Keratinocyte (primary cell): ENCODE measurements at regions not wholly inside any gene's neighbourhood (a gene's known extent, or its start where the extent isn't known, plus 50 kb on each side); places are given as distances from the start of the nearest gene placed in this dataset.

Experiments used
- DNase-seq: peaks from one replicate; pipeline ENCODE4 v3.0.0-alpha.2; 2011; ENCODE audit warnings: low read depth, missing footprints, low spot score
- FAIRE-seq: peaks from 2 replicates; lab custom pipeline; 2011; peaks lifted over from hg19 to GRCh38; lab: Jason Lieb, UNC
- H2AFZ ChIP-seq: 2 replicates; pipeline ENCODE4 v1.6.0; 2012; ENCODE audit warnings: low read length, control low read depth, inconsistent platforms; ENCODE audit not compliant: control insufficient read depth
- H3K27ac ChIP-seq: 2 replicates; pipeline ENCODE4 v1.5.1; 2011; ENCODE audit warnings: low read length; ENCODE audit not compliant: control insufficient read depth, insufficient read depth
- H3K27me3 ChIP-seq: 3 replicates; pipeline ENCODE4 v1.6.0; 2011; ENCODE audit warnings: low read length; ENCODE audit not compliant: control insufficient read depth, insufficient read depth; ENCODE audit errors: extremely low read depth
- H3K36me3 ChIP-seq, 2 experiments: 2 replicates in 1 of 2; 3 replicates in 1 of 2; pipeline ENCODE4 v1.5.1; 2011; ENCODE audit warnings: low read length in 2 of 2, mild to moderate bottlenecking in 1 of 2; ENCODE audit not compliant: control insufficient read depth in 2 of 2, insufficient read depth in 2 of 2; ENCODE audit errors: extremely low read depth in 1 of 2
- H3K4me1 ChIP-seq: 3 replicates; pipeline ENCODE4 v1.5.1; 2011; ENCODE audit warnings: low read length; ENCODE audit not compliant: control insufficient read depth, insufficient read depth; ENCODE audit errors: extremely low read depth
- H3K4me2 ChIP-seq: 3 replicates; pipeline ENCODE4 v1.6.0; 2011; ENCODE audit warnings: low read depth, low read length; ENCODE audit not compliant: control insufficient read depth, insufficient read depth; ENCODE audit errors: extremely low read depth
- H3K4me3 ChIP-seq, 3 experiments: fragments of 200-600 bp in 1 of 3; sonication (generic) in 1 of 3; 2 replicates in 2 of 3; 3 replicates in 1 of 3; pipeline ENCODE4 v1.5.1; 2011 to 2016; ENCODE audit warnings: low read length in 3 of 3, mild to moderate bottlenecking in 3 of 3, control low read depth in 2 of 3, inconsistent platforms in 1 of 3, low read depth in 1 of 3, mixed read lengths in 1 of 3, mixed run types in 1 of 3, moderate library complexity in 1 of 3; ENCODE audit not compliant: control insufficient read depth in 2 of 3, insufficient read depth in 2 of 3; ENCODE audit errors: extremely low read depth in 1 of 3
- H3K79me2 ChIP-seq: 2 replicates; pipeline ENCODE4 v1.6.0; 2012; ENCODE audit warnings: low read length; ENCODE audit not compliant: control insufficient read depth, insufficient read depth
- H3K9ac ChIP-seq: 3 replicates; pipeline ENCODE4 v1.6.0; 2011; ENCODE audit warnings: low read length; ENCODE audit not compliant: control insufficient read depth, insufficient read depth; ENCODE audit errors: extremely low read depth
- H3K9me1 ChIP-seq: 3 replicates; pipeline ENCODE4 v1.6.0; 2011; ENCODE audit warnings: low read length; ENCODE audit not compliant: control insufficient read depth, insufficient read depth; ENCODE audit errors: extremely low read depth
- H3K9me3 ChIP-seq: 2 replicates; pipeline ENCODE4 v1.5.1; 2012; ENCODE audit warnings: low read depth, low read length; ENCODE audit not compliant: control insufficient read depth
- H4K20me1 ChIP-seq: 3 replicates; pipeline ENCODE4 v1.6.0; 2011; ENCODE audit warnings: low read length; ENCODE audit not compliant: control insufficient read depth, insufficient read depth; ENCODE audit errors: extremely low read depth
- EZH2 ChIP-seq: IDR thresholded peaks from one replicate; pipeline ENCODE4 v1.6.1; 2012; ENCODE audit warnings: inconsistent platforms, mild to moderate bottlenecking, low read length, moderate library complexity
- dilution Hi-C: fragments of 300-500 bp; cut with MboI; formaldehyde crosslinking; loops from one replicate; pipeline ENCODE4 v1.7.0; 2020; ENCODE audit warnings: low sequenced_read_pairs; ENCODE audit not compliant: extremely low pct_ligation_motif_present
- TF ChIP-seq, protein P1 (sequence below), 3 experiments: IDR thresholded peaks in 1 of 3; conservative IDR thresholded peaks in 1 of 3; optimal IDR thresholded peaks in 1 of 3; 2 replicates in 2 of 3; 3 replicates in 1 of 3; pipeline versions ENCODE3 to v1.5.1; 2011; ENCODE audit warnings: low read length in 3 of 3, mild to moderate bottlenecking in 3 of 3, moderate library complexity in 2 of 3, control low read depth in 1 of 3, inconsistent platforms in 1 of 3; ENCODE audit not compliant: insufficient read depth in 2 of 3; ENCODE audit errors: extremely low read depth in 1 of 3

DNA sequence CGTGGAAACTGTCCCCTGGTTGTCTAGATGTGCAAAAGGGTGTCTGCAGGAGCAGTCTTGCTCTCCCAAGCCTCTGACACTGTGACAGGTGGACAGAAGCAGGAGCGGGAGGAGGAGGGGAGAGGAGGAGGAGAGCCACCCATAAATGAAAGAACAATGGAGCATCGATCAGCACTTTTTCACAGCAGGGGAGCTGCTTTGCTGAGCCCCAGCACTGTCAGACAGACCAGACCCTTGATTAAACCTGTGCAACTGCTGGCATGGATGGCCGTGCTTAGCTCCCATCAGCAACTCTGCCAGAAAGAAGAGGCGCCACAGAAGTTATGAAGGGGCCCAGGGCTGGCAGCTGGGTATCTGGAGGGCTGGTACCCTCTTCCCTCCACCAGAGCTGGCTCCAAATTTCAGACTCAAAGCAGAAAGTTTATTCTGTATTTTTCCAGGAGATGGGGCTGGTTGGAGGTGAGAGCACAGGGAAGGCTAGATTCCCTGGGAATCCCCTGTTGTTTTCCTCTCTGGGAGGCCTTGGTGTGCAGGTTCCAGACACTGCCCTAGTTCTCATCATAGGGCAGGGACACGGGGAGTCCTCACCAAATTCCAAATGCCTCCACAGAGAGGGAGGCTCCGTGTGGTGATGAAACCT, 1192.2 kb downstream of the UQCRFS1 start:
- Histone ChIP-seq H3K4me1 (no peaks in the 10 kb centered on the region), H3K4me2 (no peak overlapping the region), H3K36me3 (no peaks in the 10 kb centered on the region), H3K27me3 (no peaks in the 10 kb centered on the region), H3K4me3 (no peak overlapping the region), H3K27ac (no peak overlapping the region), H3K9me1 (no peaks in the 10 kb centered on the region), H3K9me3 (no peaks in the 10 kb centered on the region), H3K79me2 (no peaks in the 10 kb centered on the region), H3K9ac (no peak overlapping the region), H4K20me1 (no peaks in the 10 kb centered on the region), H2AFZ (no peak overlapping the region)
- no peak for TF ChIP-seq EZH2
- TF ChIP-seq, protein P1, sequence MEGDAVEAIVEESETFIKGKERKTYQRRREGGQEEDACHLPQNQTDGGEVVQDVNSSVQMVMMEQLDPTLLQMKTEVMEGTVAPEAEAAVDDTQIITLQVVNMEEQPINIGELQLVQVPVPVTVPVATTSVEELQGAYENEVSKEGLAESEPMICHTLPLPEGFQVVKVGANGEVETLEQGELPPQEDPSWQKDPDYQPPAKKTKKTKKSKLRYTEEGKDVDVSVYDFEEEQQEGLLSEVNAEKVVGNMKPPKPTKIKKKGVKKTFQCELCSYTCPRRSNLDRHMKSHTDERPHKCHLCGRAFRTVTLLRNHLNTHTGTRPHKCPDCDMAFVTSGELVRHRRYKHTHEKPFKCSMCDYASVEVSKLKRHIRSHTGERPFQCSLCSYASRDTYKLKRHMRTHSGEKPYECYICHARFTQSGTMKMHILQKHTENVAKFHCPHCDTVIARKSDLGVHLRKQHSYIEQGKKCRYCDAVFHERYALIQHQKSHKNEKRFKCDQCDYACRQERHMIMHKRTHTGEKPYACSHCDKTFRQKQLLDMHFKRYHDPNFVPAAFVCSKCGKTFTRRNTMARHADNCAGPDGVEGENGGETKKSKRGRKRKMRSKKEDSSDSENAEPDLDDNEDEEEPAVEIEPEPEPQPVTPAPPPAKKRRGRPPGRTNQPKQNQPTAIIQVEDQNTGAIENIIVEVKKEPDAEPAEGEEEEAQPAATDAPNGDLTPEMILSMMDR (optimal IDR thresholded peaks at IDR 0.05 in 1 of 3, IDR thresholded peaks at IDR 0.05 in 1 of 3, conservative IDR thresholded peaks at IDR 0.05 in 1 of 3; ENCODE audit: extremely low read depth in 1 of 3, insufficient read depth in 2 of 3, low read length in 3 of 3) = no peak
- no peak for FAIRE-seq
- DNase-seq = no peak
- dilution Hi-C loops = no loop called here

DNA sequence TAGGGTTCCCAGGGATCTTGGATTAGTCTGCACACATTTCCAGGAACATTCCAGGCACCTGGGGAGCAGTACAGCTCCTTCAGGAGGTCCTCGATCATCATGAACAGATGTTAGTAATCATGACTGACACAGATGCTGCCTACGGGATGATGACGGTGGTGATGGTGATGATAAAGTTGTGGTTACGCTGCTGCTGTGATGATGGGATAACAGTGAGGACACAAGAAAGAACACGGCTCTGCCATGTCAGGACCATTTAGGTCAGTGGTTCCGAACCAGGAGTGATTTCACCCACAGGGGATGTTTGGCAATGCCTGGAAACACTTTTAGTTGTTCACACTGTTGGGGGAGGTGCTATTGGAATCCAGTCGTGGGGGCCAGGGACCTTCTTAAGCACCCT, 1193.0 kb downstream of the UQCRFS1 start:
- Histone ChIP-seq H3K9me3 (no peaks in the 10 kb centered on the region), H3K9me1 (no peaks in the 10 kb centered on the region), H3K4me2 (no peak overlapping the region), H3K4me3 (no peak overlapping the region), H3K9ac (no peak overlapping the region), H3K27me3 (no peaks in the 10 kb centered on the region), H3K4me1 (no peaks in the 10 kb centered on the region), H3K36me3 (no peaks in the 10 kb centered on the region), H2AFZ (no peak overlapping the region), H3K27ac (no peak overlapping the region), H3K79me2 (no peaks in the 10 kb centered on the region), H4K20me1 (no peaks in the 10 kb centered on the region)
- dilution Hi-C loops = no loop called here
- FAIRE-seq (no peak), DNase-seq (no peak)
- no peak for TF ChIP-seq EZH2
- TF ChIP-seq, protein P1 (optimal IDR thresholded peaks at IDR 0.05 in 1 of 3, IDR thresholded peaks at IDR 0.05 in 1 of 3, conservative IDR thresholded peaks at IDR 0.05 in 1 of 3; ENCODE audit: extremely low read depth in 1 of 3, insufficient read depth in 2 of 3, low read length in 3 of 3) = no peak
